Brain microvascular endothelial cell (primary cell): ENCODE measurements at regions not wholly inside any gene's neighbourhood (a gene's known extent, or its start where the extent isn't known, plus 50 kb on each side); places are given as distances from the start of the nearest gene placed in this dataset.

ENCODE experiments used
- DNase-seq: peaks from one replicate; pipeline ENCODE4 v3.0.0-alpha.2; 2020
- H3K27ac ChIP-seq: fragments of 250-450 bp; sonication (Bioruptor Pico); 2 replicates; pipeline ENCODE4 v1.5.1; 2020; ENCODE audit warnings: mild to moderate bottlenecking, moderate library complexity
- H3K27me3 ChIP-seq: fragments of 250-450 bp; sonication (Bioruptor Pico); replicated peaks from 2 replicates; pipeline ENCODE4 v1.5.1; 2020; ENCODE audit warnings: mild to moderate bottlenecking
- H3K36me3 ChIP-seq: fragments of 250-450 bp; sonication (Bioruptor Pico); replicated peaks from 2 replicates; pipeline ENCODE4 v1.5.1; 2020; ENCODE audit warnings: mild to moderate bottlenecking
- H3K4me3 ChIP-seq: 2 replicates; pipeline ENCODE4 v1.5.1; 2011; ENCODE audit warnings: low read depth, mild to moderate bottlenecking, control low read depth, low read length, moderate library complexity
- in situ Hi-C: cut with HindIII; loops from 2 replicates; pipeline ENCODE4 v1.10.0; 2017; ENCODE audit warnings: low sequenced_read_pairs, low pct_ligation_motif_present
- TF ChIP-seq, protein P1 (sequence below): IDR thresholded peaks from 2 replicates; pipeline ENCODE4 v1.5.1; 2011; ENCODE audit warnings: low read depth, mild to moderate bottlenecking, moderate library complexity, low read length, control low read depth, inconsistent platforms; ENCODE audit errors: missing control alignments

DNA sequence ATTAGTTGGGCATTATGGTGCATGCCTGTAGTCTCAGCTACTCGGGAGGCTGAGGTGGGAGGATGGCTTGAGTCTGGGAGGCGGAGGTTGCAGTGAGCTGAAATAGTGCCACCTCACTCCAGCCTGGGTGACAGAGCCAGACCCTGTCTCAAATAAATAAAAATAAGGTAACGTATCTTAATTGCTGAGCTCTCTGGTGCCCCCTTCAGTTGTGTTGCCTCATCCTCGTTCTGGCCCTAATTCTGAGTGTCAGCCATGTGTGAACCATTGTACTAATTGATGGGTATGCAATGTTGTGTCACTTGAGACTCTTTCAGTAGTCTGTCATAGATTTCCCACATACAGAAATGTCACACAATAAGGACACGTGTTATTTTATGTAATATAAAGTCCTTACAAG lies 363.1 kb upstream of the RBFOX1 start:
- DNase-seq = no peak
- Histone ChIP-seq H3K36me3 (no peaks in the 10 kb centered on the region), H3K27me3 (no peaks in the 10 kb centered on the region), H3K27ac (no peak overlapping the region), H3K4me3 (no peak overlapping the region)
- TF ChIP-seq, protein P1, sequence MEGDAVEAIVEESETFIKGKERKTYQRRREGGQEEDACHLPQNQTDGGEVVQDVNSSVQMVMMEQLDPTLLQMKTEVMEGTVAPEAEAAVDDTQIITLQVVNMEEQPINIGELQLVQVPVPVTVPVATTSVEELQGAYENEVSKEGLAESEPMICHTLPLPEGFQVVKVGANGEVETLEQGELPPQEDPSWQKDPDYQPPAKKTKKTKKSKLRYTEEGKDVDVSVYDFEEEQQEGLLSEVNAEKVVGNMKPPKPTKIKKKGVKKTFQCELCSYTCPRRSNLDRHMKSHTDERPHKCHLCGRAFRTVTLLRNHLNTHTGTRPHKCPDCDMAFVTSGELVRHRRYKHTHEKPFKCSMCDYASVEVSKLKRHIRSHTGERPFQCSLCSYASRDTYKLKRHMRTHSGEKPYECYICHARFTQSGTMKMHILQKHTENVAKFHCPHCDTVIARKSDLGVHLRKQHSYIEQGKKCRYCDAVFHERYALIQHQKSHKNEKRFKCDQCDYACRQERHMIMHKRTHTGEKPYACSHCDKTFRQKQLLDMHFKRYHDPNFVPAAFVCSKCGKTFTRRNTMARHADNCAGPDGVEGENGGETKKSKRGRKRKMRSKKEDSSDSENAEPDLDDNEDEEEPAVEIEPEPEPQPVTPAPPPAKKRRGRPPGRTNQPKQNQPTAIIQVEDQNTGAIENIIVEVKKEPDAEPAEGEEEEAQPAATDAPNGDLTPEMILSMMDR = no peak
- in situ Hi-C loops = no loop called here

DNA sequence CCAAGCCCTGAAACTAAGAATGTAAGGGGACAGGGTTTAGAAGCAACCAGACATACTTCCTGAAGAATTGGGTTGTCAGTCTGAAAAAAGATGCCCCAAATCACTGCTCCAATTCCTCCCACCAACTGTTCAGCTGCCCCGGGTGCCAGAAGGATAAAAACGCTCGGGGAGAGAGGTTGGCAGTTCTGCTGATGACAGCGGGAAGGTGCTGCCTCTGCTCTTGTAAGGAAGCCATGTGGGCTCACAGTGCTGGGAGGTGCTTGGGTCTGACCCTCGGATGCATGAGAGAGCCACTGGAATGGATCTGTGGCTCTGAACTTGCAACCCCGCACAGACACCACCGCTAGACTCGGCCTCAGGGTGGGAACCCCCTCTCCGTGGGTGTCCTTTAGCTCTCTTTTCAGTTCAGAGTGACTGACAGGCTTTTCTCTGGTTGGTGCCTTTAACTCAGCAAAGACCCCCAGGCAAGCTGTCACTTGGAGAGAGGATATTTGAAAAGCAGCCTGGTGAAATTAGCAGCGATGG lies 364.8 kb upstream of the RBFOX1 start:
- TF ChIP-seq, protein P1 = no peak
- no peak for DNase-seq
- Histone ChIP-seq H3K27me3 (no peaks in the 10 kb centered on the region), H3K4me3 (no peak overlapping the region), H3K27ac (no peak overlapping the region), H3K36me3 (no peaks in the 10 kb centered on the region)
- in situ Hi-C loops = no loop called here

DNA sequence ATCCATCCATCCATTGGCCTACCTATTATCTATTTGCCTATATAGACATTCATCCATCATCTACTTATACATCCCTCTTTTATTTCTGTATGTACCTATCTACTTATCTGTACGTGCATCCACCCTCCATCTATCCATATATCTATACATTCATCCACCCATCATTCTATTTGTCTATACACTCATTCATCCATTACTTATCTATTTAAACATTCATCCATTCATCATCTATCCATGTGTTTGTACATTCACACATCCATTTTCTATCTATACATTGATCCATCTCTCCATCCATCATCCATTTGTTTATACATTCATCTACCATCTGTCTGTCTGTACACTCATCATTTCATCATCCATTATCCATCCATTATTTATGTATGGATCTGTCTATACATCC lies 365.7 kb upstream of the RBFOX1 start:
- no peaks in the 10 kb centered on the region for H3K36me3 ChIP-seq
- DNase-seq = no peak
- TF ChIP-seq, protein P1 = no peak
- in situ Hi-C loops = no loop called here
- no peak overlapping the region for H3K4me3 ChIP-seq
- H3K27ac ChIP-seq = no peak overlapping the region
- no peaks in the 10 kb centered on the region for H3K27me3 ChIP-seq

DNA sequence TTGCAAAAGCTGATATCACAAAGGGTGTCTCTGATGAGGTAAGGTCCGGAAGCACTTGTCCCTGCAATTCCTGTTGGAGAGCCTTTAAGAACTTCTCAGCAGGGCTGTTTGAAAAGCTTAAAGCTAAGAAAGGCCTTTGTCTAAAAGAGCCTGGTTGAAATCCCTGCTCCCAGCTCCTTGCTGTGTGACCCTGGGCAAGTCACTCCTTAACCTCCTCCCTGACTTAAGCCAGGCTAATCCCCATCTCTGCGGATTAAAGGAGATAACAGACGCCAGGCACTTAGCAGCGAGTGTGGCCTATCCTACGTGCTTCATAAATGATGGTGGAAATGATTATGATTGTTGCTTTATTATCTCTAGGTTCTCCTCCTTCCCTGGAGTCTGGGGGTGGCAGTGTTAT lies 368.0 kb upstream of the RBFOX1 start:
- DNase-seq = no peak
- H3K4me3 ChIP-seq = no peak overlapping the region
- no peaks in the 10 kb centered on the region for H3K36me3 ChIP-seq
- in situ Hi-C loops = no loop called here
- H3K27me3 ChIP-seq = no peaks in the 10 kb centered on the region
- TF ChIP-seq, protein P1 = no peak
- no peak overlapping the region for H3K27ac ChIP-seq

DNA sequence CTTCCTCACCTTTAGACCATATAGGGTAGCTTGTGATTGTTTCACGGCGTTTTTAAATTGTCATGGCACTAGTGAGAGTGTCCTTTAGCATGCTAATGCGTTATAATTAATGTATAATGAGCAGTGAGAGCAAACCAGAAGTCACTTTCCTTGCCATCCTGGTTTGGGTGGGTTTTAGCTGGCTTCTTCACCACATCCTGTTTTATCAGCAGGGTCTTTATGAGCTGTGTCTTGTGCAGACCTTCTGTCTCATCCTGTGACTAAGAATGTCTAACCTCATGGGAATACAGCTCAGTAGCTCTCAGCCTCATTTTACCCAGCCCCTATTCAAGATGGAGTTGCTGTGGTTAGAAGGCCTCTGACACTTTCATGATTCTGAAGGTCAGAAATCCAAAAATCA lies 370.9 kb upstream of the RBFOX1 start:
- Histone ChIP-seq H3K36me3 (no peaks in the 10 kb centered on the region), H3K4me3 (no peak overlapping the region), H3K27ac (no peak overlapping the region), H3K27me3 (no peaks in the 10 kb centered on the region)
- in situ Hi-C loops = no loop called here
- DNase-seq = no peak
- TF ChIP-seq, protein P1 = no peak

DNA sequence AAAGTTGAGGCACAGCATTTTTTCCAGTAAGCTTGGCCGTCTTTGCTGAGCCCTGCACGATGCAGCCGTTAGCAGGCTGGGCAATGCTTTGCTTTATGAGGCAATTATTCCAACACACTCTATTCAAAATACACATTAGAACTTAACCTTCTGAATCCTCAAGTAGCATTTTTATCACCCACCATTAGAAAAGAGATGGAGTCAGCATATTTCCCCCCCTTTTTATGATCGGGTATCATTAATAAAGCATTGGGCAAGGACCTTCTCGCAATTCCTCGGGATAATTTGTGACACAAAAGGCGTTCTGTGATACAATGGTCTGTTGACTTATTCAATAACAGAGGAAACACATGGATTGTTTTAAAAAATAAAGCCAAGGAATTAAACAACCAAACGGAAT lies 374.5 kb upstream of the RBFOX1 start:
- DNase-seq = no peak
- no peaks in the 10 kb centered on the region for H3K36me3 ChIP-seq
- no peak overlapping the region for H3K27ac ChIP-seq
- TF ChIP-seq, protein P1 = no peak
- H3K27me3 ChIP-seq = no peaks in the 10 kb centered on the region
- H3K4me3 ChIP-seq = no peak overlapping the region
- in situ Hi-C loops = no loop called here
